Activated CD4-positive, alpha-beta T cell treated with anti-CD3 and anti-CD28 coated beads for 1 hour (primary cell): ENCODE measurements at regions not wholly inside any gene's neighbourhood (a gene's known extent, or its start where the extent isn't known, plus 50 kb on each side); places are given as distances from the start of the nearest gene placed in this dataset.

Experiments used
- DNase-seq: peaks from one replicate; pipeline ENCODE4 v3.0.0-alpha.2; 2020

DNA sequence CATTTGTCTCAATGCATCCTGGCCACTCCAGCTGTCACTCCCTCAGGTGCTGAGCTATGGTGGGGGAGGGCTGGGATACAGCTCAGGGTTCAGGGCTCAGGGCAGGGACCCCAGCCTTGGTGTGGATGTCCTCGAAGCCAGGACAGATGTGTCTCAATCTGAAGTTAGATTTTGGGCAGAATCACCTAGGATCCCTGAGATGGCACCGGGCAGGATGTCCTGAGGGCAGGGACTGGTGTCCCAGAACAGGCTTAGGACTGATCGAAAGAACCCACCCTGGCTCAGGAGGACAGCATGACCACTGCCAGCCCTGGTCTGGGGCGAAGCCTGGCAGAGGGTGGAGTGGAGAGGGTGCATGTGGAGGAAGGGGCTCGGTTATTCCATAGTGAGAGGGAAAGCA is 96.8 kb upstream of the THY1 start:
- DNase-seq = no peak

DNA sequence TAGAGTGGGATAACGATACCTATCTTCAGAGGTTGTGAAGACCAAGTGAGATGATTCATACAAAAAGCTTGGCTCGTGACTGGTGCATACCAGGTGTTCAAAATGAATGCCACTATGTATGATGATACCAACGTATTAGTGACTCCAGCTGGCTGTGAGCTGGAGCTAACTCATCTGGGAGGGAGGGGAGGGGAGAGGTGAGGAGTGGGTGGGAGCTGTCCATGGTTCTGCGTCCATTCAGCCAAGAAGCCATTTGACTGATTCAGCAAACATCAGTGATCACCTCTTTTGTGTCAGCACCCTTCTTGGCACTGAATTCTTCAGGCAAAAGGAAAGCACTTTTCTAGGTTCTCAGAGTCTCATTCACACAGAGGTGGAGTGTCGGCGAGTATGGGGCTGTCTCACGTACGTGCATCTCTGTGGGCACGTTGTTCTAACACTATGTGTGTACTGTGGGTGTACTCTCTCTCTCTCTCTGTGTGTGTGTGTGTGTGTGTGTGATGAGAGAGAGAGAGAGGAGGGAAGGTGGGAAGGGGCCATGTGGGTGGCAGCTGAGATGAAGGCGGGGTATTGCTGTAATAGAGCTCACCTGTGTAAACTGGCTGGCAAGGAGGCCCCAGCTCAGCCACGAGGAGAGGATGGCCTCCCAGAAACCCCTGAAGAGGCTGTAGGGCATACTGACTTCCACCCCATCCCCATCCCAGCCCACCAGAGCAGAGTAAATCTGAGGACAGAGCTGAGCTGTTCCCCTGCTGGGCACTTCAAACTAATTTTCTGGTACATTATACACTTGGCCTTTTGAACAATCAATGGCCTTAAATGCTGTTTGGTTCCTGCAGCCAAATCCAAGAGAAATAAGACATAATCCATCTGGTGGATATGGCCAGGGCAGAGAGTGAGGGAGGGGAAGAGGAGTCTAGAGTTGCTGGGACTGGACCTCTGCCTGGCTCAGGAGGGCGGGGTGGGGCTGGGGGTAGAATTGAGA is 96.1 kb upstream of the THY1 start:
- DNase-seq = no peak

DNA sequence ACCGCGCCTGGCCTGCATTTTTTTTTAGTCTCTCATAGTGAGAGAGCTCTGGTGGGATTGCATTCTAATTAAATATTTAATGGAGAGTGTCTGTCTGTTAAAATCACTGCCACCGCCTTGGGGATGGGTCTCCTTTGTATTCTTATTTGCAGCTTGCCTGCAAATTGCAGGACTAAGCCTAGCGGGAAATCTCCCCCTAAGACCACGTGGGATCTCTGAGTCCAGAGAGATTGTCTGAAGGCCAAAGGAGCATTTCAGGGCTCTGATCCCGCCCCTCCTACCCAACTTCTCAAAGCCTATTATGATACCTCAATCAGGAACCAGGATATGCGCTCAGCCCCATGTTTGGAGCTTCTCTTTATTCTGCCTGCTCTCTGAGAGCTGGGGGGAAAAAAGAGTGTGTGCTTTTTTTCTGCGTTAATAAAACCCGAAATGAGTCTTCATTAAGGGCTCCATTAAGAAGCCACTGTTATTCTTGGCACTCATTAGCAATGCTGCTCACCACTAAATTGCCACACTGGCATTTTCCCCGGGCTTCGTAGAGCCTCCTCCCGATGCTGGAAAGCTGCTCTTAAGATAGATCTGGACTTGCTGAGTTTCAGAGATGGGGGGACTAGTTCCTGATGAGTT is 92.9 kb upstream of the THY1 start:
- DNase-seq = no peak

DNA sequence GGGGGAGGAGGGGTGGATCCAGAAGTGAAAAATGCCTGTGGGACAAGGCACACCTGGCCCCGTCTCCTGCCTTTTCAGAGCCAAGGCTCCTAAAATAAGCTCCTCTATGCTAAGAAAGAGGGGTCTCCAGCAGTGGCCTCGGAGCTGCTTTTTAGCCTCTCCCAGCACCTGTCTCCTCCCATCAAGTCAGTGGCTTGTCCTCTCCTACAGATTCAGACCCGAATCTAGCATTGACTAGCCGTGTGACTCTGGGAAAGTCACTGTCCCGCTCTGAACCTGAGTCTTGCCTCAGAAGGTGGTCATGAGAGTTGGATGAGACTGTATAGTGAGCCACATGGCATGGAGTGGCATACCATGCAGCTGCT is 90.8 kb upstream of the THY1 start:
- DNase-seq = no peak

DNA sequence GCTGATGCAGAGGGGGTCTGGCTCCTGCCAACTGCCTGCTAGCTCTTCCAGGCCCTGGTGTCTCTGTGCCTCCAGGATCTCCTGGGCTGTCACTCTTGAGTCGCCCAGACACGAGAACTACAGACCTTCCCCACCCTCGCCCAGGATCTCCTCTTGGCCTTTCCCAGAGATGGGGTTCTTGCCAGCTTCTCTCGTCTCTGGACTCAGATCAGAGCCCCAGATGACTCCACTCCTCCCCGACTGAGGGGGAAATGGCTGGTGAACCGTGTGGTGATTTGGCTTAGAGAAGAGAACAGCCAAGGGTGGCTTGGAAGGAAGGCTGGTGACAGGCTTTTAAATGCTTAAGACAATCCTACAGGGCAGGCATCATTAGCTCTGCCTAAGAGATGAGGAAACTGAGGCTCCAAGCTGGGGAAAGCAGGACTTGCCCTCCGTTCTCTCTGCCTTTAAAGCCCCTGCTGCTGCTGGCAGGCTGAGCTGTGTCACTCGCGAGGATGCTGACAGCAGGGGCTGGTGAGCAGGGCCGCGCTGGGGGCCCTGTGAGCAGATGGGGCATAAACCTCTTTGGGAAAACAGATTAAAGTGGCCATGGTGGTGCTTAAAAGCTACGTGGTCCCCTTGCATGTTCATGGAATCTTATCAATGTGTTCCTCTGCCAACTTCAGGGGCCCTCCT is 90.3 kb upstream of the THY1 start:
- no peak for DNase-seq

DNA sequence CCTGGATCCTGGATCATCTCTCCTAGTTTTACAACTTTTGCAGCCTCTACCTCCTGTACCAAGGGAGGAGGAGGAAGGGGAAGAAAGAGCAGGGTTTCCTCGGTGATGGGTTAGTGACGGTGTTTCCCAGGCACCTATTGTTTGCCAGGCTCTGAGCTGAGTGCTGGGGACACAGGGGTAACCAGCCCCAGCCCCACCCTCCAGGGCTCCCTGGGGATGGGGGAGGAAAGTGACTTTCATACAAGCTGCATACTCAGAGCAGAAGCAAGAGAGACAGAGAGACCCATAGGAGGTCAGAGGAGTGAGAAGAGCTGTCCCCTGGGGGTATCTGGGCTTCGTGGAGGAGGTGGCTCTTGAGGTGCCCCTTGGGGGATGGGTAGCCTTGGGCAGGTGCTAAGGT is 89.4 kb upstream of the THY1 start:
- DNase-seq = no peak

DNA sequence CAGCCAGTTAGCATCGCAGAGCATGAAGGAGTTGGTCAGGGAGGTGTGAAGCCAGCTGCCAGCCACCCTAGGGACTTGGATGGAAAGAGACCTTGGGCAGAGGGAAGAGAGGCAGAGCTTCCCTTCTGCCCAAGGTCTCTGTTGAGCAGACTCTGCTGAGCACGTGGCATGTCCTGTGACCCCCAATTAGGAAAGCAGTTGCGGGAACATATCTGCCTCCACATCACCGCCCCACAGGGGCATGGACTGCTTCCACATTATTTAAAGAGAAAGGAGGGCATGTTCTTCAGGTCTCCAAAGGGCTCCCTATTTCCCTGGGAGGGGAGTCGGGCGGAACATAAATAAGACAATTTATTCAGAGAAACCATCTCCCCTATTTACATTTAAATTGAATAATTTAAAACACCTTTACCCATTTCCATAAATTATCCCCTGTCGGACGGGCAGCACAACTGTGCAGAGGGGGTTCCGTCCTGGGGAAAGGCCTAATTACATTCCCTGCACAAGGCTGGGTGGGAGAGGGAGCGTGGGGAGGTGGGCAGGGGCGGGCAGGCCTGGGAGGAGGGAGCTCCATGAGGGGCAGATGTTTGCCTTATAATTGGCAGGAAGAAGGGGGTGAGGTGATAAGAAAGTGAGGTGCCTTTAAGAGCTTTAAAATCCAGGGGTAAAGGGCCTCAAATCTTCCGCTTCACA is 88.8 kb upstream of the THY1 start:
- DNase-seq = no peak

DNA sequence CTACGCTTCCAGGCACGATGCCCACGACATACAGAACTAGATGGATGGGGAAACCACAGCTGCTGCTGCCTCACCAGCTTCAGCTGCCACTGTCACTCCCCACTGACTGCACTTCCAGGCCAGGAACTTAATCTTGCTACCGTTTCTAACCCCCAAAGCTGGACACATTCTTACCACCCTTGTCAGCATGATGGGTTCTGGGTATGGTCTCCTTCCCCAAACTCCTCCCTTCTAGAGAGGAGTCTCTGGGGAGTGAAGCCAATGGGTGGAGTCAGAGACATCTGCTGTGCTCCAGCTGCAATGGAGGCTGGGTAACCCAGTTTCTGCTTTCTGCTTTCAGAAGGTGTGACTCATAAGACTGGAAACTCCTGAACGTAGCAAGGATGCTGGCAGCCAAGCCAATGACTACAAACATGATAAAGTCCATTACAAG is 87.0 kb upstream of the THY1 start:
- no peak for DNase-seq

DNA sequence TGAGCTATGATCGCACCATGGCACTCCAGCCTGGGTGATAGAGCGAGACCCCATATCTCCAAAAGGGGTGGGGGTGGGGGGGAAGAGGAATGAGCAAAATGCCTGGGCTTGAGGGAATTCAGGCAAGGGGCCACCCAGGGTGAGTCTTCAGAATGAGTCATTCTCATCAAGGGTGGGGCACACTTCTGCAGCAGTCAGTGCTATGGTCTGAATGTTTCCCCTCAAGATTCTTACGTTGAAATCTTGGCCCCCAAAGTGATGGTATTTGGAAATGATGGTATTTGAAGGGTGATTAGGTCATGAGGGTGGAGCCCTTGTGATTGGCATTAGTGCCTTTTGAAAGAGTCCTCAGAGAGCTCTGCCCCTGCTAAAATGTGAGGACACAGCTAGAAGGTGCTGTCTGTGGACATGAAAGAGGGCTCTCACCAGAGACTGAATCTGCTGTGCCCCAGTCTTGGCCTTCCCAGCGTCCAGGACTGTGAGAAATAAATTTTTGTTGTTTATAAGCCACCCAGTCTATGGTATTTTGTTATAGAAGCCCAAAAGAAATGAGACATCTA is 86.4 kb upstream of the THY1 start:
- no peak for DNase-seq

DNA sequence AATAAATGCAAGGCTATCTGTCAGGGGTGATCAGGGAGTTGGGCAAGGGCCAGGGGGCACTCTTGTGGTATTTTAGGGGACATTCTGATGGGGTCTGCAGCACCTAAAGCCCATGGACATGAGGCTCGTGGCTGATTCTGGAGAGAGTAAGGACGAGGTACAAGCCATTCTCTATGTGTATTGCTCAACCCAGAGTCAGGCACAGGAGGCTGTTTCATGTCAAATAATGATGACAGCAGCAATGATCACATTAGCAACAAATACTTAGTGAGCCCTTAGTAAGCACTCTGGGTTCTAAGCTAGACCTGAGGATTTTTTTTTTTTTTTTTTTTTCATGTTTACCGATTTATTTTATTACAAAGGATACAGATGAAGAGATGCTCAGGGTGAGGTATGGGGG is 83.5 kb upstream of the THY1 start:
- DNase-seq = no peak

DNA sequence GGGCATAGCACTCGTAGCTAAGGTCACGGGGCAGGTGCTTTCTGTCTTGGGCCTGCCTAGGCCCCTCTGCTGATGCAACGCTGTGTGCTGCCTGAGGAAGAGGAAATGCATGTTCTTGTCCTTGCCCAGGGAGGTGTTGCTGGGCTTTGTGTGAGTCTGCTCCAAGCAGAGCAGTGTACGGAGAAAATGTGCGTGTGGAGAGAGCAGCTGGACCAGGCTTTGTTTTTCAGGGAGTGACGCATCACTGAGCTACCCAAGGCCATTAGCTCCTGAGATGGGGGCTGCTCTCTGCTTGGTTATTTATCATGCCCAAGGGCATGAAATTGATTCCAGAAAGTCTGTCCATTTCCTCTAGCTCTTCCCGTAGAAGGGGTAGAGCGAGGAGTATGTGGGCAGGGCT is 82.9 kb upstream of the THY1 start:
- DNase-seq = no peak

DNA sequence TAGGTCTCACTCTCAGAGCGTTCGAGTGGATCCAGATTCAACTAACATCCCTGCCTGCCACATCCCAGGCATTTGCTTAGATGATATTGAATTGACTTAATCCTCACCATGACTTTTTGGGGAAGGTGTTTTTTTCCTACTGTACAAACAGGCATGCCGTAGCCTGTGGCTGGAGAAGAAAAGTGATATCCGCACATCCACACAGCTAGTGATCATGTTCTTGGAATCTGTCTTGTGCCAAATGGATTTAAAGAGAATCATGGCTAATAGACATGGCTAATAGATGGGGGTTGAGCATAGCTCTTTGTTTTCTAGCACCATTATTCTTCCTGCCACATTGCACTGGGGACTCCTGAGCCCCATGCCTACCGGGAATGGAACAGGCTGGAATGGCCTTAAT is 82.1 kb upstream of the THY1 start:
- DNase-seq = no peak

DNA sequence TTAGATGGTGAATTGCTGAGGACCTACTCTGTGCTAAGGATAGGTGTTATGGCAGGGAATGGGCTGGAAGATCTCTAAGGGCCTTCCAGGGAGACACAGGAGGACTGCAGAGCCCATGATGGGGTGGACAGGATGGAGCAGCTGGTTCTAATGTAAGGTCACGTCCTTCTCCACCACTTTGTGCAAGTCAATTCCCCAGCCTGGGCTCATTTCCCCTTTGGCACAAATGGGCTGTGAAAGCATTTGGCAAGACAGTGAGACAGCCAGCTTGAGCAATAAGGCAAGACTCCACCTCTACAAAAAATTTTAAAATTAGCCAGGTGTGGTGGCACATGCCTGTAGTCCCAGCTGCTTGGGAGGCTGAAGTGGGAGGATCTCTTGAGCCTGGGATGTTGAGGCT is 81.4 kb upstream of the THY1 start:
- DNase-seq = no peak

DNA sequence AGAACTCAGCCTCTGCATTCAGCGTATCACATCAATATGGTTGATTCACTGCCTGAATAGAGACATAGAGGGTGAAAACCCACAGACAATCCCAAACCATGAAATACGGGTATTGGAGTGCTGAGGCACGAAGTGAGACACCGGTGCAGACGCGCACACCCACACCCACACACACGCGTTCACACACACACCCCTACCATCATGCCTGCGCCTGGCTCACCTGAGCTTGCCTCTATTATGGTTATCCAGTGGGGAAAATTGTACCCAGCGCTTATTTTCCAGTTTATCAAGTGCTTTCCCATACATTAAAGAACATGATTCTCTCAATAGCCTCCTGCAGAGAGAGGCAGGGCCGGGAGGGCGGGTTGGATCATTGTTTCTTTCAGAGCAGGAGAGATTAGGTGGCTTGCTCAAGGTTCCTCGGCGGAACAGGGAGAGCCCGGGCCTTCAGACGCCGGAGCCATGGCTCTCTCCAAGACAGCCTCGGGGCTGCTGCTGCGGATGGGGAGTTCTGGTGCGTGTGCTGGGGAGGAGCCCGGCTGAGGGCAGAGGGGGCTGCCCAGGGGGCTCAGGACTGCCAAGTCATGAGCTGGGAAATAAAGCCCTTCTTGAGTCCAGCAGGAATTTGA is 78.9 kb upstream of the THY1 start:
- no peak for DNase-seq

DNA sequence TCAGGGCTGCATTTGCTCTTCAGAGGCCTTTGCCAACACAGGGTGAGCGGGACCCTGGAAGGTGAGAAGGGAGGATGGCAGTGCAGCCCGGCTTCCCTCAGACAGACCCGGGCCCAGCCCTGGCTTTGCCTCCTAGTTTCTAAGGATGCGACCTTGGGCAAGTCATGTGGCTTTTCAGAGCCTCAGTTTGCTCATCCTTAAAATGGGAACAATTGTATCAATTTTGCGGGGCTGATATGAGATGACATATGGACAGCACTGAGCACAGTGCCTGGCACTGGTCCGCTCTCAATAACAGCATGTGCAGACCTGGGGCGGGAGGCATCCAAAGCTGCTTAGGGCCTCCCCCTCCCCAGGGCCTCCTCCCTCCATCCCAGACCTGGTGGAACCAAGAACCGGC is 74.7 kb upstream of the THY1 start:
- DNase-seq = no peak

DNA sequence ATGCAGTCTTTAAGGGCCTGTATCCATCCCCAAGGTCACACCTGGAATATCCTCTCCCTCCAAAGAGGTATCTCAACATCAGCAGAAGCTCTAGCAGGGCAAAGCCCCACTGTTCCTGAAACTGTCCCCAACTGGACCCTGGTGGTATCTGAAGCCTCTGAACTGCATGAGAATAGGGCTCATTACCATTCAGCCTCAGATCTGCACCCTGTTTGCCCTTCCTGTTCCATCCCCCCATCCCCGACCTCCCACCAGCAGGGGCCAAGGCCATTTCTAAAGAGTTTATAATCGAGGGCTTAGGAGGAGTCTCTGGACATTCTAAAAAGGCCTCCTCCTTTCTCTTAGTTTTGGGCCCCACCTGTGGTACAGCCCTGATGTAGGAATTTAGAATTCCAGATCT is 74.0 kb upstream of the THY1 start:
- DNase-seq = no peak

DNA sequence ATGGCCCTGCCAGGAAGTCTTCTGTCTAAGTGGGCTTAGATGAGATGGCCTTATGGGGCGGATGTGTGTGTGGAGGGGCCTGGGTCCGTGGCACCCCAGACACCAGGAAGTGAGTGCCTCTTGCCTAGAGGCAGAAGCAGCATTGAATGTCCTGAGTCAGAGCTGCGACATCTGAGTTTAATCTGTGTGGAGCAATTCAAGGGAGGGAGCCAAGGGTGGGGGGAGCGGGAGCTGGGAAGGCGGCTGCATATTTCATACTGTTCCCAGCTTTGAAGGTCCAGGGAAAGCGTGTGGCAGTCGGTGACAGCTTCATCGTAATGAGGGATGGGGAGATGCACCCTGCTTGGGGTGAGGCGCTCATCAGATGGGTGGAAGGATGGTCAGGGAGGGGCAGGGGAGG is 73.5 kb upstream of the THY1 start:
- DNase-seq = no peak

DNA sequence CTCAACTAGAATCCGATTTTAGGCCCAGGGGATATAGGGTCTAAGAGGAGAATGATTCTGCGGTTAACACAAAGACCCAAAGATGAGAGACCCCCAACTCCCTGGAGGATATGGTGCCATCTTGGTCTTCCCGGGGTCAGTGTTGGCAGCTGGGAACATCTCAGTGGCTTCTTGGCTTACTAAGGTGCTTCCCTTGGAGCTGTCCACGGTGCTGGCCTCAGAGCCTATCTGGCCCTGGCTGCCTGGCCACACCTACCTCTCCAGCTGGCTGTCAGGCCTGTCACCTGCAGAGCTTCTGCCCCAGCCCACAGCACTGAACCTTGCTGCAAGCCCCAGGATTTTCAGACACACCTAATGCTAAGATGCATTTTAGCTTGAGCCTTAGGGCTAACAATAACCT is 70.7 kb upstream of the THY1 start:
- DNase-seq = no peak

DNA sequence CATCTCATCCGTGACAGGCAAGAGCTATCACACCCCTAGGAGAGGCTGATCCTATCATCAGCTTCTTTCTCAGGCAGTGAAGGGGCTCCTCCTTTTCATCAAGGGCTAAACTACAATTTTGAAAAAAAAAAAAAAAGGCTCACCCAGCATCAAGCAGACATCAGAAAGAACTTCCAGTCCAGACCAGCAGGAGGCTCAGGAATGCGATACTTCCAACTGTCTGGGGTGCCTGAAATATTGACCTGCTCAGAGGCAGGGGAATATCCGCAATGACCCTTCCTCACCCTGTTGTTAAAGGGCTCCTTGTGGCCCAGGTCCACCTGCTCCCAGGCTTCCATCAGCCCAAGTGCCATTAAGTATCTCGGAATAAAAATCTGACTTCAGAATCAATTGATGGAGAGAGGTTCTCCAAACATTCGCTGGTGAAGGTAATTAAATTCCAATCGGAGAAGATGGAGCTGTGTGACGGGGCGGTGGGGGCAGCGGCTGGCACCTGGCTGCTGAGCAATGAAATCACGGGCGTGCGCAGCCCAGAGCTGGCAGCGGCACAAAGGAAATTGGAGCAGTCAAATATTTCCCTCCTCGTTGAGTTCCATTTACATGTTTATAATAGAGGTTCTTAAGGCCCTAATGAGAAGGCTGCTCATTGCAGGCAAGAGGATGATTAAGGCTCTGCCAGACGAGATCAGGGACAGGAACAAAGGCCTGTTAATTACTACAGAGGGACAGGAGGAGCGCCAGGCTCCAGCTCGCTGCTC is 69.0 kb upstream of the THY1 start:
- no peak for DNase-seq

DNA sequence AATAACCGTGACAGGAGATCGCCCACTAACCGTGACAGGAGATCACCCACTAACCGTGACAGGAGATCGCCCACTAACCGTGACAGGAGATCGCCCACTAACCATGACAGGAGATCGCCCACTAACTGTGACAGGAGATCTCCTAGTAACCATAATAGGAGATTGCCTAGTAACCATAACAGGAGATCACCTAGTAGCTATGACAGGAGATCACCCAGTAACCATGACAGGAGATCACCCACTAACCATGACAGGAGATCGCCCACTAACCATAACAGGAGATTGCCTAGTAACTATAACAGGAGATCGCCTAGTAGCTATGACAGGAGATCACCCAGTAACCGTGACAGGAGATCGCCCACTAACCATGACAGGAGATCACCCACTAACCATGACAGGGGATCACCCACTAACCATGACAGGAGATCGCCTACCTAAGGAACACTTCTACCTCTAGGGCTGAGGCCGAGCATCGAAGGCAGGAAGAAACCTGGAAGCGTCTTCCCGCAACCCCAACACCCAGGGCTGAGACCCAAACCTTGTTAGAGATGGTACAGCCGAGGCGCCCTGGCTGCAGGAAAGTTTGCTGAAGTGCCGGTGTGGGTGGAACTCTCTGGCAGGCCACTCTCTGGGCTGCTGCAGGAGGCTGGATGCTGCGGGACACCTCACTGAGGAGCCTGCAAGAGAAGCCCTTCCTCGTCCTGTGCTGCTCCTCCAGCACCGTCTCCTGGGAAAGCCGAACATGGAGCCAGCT is 67.5 kb upstream of the THY1 start:
- no peak for DNase-seq

DNA sequence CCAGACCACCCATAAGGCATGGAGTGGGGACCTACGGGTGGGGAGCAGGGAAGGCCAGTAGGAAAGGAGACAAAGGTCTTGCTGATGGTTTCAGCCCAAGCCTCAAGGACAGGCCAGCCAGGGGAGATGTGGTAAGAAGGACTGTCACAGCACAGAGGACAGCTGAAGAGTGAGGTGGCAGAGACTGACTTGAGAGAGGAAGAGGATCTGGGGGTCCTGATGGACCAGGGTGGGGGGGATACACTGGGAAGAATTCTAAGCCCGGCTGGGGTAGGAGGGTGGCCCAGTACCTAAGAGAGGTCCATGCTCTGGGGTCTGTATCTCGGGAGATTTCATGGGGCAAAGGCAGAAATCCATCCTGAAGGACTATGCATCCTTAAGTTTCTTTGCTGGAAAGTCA is 66.1 kb upstream of the THY1 start:
- DNase-seq = no peak
